Suprapubic skin (tissue), 4 donors: ENCODE measurements at regions not wholly inside any gene's neighbourhood (a gene's known extent, or its start where the extent isn't known, plus 50 kb on each side); places are given as distances from the start of the nearest gene placed in this dataset.

Source experiments
- POLR2A ChIP-seq, 2 donors: fragments of 450-650 bp; IDR thresholded peaks; one replicate each; pipeline ENCODE4 v1.6.1; 2017; ENCODE audit warnings: antibody characterized with exemption in 2 of 2, mild to moderate bottlenecking in 2 of 2, moderate library complexity in 2 of 2
- POLR2AphosphoS5 ChIP-seq, 3 donors: sonication (generic); formaldehyde crosslinking; IDR thresholded peaks; one replicate each; pipeline ENCODE4 v1.6.1; 2017; ENCODE audit warnings: antibody characterized with exemption in 3 of 3
- TF ChIP-seq, protein P1 (sequence below), 2 donors: fragments of 200-600 bp in 1 of 2; fragments of 450-650 bp in 1 of 2; sonication (generic) in 1 of 2; IDR thresholded peaks; one replicate each; pipeline ENCODE4 v1.5.1; 2016 to 2019; ENCODE audit warnings: antibody characterized with exemption in 2 of 2, mild to moderate bottlenecking in 1 of 2, moderate library complexity in 1 of 2

GRCh38 chr1:94622757-94623156, 81.2 kb upstream of the F3 start:
- TF ChIP-seq POLR2A (IDR thresholded peaks at IDR 0.05) (no peak), POLR2AphosphoS5 (IDR thresholded peaks at IDR 0.05) (no peak)
- TF ChIP-seq, protein P1, sequence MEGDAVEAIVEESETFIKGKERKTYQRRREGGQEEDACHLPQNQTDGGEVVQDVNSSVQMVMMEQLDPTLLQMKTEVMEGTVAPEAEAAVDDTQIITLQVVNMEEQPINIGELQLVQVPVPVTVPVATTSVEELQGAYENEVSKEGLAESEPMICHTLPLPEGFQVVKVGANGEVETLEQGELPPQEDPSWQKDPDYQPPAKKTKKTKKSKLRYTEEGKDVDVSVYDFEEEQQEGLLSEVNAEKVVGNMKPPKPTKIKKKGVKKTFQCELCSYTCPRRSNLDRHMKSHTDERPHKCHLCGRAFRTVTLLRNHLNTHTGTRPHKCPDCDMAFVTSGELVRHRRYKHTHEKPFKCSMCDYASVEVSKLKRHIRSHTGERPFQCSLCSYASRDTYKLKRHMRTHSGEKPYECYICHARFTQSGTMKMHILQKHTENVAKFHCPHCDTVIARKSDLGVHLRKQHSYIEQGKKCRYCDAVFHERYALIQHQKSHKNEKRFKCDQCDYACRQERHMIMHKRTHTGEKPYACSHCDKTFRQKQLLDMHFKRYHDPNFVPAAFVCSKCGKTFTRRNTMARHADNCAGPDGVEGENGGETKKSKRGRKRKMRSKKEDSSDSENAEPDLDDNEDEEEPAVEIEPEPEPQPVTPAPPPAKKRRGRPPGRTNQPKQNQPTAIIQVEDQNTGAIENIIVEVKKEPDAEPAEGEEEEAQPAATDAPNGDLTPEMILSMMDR (IDR thresholded peaks at IDR 0.05), result no peak
